Epidermal melanocyte (primary cell): ENCODE measurements at regions not wholly inside any gene's neighbourhood (a gene's known extent, or its start where the extent isn't known, plus 50 kb on each side); places are given as distances from the start of the nearest gene placed in this dataset.
"Not testable (repeated sequence)": the region's sequence is repeated elsewhere in the genome, so short reads cannot be mapped to it uniquely, and the experiment has no call there.

Experiments used
- DNase-seq: peaks from one replicate; pipeline ENCODE4 v3.0.0; 2011; ENCODE audit warnings: low spot score; ENCODE audit not compliant: insufficient read length

DNA sequence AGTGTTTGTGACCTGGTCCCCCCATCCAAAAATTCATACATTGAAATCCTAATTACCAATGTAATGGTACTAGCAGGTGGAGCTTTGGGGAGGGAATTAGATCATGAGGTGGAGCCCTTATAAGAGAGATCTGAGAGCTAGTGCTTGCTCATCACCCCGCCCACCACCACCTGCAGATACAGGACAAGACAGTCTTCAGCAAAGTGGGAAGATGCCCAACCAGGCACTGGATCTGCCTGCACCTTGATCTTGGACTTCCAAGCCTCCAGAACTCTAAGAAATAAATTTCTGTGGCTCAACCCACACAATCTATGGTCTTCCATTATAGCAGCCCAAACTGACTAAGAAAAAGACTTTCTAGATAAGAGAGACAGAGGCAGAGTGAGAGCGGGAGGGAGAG is 343.4 kb downstream of the LRRIQ3 start:
- no peak for DNase-seq

DNA sequence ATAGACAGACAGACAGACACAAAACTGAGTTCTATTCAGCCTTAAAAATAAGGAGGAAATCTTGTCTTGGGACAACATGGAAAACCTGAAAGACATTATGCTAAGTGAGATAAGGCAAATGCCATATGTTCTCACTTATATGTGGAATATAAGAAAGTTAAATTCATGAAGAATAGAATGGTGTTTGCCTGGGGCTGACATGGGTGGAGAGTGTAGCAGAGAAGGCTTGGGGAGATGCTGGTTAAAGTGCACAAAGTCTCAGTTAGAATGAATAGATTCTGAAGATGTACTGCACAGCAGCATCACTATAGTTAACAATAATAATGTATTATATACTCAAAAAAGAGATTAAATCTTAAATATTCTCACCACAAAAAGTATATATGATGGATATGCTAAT is 355.5 kb downstream of the LRRIQ3 start:
- no peak for DNase-seq

DNA sequence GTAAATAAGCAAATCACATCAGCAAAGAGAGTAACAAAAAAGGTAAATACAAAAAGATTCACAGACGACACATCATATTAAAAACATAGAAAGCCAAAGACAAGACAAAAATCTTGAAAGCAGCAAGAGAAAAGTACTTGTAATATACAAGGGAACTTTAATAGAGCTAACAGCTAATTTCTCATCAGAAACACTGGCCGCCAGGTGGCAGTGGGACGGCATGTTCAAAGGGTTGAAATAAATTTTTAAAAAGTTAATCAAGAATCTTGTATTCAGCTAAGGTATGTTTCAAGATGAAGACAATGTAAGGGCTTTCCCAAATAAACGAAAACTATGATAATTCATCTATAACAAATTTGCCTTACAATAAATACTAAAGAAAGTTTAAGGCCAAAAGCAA is 358.1 kb downstream of the LRRIQ3 start:
- DNase-seq, result no peak

DNA sequence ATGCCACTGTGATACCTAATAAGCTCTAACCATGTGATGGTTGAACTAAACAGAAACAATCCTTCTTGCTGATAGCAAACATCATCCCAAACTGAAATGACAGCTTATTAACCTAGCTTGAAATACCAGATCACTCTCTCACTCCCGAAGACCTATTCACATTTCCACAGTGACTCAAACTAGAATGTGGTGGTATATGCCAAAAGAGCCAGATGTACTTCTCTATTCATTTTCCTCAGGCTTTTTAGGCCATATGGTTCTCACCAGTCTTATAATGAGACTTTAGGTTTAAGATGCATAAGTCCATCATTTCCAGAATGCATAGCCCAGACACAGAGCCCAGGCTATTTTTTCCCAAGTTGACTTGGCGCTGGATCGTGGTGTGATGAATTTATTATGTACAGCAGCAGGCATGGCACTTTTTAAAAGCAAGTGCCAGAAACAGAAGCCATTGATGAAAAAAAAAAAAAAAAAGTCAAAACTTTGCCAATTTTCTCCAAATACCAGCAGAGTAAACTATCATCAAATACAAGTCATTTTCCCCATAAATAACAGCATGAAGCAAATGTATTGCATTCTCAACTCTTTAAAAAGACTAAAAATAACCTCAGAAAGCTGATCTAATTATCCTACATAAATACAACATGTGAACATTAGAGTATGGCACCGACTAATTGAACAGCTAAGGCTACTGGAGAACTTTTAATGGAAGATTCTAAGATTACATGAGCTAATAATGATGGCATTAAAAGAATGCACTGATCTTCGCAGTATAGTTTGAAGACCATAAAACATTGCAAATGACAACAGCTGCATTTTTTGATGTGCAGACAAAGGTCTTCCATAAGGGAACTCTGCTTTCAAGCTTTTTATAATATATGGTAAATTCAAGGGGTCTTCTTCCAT is 365.4 kb downstream of the LRRIQ3 start:
- no peak for DNase-seq

DNA sequence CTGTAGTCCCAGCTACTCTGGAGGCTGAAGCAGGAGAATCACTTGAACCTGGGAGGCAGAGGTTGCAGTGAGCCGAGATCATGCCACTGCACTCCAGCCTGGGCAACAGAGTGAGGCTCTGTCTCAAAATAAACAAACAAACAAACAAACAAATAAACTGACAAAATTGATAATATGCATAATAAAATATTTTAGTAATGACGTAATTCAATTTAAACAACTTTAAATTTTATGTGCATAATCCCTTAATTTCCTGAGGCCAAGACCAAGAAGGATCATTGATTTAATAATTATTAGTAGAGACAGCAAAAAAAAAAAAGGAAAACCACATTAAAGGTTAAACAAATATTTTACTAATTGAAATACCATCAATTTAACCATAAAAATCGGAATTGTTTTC is 370.7 kb downstream of the LRRIQ3 start:
- DNase-seq, result not testable (repeated sequence)

DNA sequence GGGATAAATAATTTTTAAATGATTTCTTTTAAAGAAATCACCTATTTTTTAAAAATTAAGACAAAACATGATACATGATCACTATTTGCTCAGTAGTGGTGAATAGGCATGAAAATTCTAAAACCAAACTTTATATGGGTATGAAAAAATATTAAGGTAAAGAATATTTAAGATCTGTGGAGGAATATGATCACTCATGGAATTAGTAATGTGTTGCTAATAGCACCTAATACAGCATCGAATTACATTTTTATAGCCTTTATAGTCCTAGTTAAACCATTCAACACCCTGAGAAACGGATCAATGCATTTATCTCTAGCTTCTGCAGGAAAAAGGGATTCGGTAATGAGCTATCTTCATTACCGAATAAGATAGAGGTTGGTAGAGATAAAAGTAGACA is 373.9 kb downstream of the LRRIQ3 start:
- DNase-seq, result no peak

DNA sequence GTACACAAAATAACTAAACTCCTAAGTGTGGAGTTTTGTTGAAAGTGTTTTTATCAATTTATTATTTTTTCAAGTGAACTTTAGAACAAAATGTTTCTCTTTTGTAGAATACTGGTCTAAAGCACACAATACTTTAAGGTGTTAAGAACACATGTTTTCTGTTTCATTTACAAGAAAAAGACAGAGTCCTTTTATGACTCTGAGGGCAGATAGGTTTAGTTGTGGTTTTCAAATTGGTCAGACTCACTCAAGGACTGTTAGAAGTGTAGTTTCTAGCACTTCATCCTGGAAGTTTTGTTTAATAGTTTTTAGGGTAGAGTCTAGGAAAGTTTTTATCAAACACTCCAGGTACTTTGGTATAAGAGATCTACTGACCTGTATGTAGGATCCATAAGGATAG is 376.5 kb downstream of the LRRIQ3 start:
- no peak for DNase-seq

DNA sequence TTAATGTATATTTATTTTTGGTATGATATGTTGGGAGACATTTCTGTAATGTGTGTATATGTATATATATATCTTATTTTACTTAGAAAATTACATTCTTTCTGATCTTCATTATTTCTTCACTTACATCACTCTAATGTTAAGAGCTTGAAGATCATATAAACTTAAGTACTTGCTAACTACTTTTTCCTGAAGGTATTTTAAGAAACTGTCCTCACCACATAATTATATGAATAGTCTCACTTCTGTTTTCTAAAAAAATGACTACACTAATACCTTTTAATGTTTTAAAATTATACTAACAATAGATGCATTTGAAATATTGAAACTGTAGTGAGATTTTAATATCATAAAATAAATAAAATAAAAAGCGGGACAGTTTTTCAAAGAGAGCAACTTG is 377.1 kb downstream of the LRRIQ3 start:
- no peak for DNase-seq

DNA sequence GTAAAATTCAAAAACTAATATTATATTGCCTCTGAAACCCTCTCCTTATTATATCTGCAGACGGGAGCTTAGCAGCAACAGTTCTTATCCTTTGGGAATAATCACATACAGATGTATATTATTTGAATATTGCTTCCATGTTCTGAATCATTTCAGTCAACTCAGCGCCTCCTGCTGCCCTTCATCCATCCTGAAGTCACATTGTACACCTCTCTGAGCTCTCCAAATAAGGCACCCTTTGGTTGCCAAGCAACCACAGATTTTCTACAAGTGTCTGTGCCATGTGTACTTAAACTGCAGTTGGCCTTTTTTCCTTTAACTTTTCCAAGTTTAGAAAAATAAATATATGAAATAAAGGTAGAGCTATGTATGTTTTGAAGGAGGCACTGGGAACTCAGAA is 384.3 kb downstream of the LRRIQ3 start:
- no peak for DNase-seq

DNA sequence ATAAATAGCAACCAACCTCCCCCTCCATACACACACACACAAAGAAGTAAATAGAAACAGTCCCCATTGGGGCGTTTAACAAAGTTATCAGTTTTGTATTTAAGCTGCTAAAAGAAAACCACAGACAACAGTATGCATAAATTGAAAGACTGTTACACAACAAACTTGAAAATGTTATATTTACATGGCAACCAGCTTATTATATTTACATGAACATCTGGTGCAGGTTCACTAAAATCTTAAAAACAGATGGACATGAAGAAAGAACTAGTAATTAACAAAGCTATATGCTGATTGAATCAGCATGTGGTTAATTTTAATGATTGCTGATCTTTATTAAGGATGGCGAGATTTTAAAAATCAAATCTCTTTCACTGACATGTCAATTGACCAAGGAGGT is 384.7 kb downstream of the LRRIQ3 start:
- DNase-seq, result no peak

DNA sequence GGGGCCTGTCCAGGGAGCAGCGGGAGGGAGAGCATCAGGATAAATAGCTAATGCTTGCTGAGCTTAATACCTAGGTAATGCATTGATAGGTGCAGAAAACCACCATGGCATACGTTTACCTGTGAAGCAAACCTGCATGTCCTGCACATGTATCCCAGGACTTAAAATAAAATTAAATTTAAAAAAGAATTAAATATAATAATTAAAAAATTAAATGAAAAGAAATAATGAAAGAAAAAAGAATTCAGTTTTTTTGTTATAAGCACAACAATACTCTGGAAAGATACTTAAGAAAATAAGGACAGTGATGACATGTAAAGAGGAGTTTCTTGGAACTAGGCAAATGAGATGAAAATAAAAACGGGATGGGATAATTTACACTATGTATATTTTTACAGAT is 386.2 kb downstream of the LRRIQ3 start:
- no peak for DNase-seq

DNA sequence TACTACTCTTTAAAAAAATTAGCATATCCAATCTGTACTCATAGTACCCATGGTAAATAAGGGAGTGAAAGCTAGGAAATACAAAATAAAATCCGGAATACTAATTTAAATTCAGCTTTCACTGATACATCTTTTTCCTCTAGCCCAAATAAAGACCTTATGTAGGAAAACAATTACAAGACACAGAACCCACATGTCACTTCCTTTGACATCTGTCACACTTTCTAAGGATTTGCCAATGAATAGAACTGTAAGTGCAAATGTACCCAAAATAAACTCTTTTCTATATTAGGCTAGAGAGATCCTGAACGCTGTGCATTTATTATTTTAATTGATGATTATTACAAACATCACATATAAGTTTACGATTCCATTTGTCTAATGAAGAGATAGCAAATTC is 393.0 kb downstream of the LRRIQ3 start:
- no peak for DNase-seq

DNA sequence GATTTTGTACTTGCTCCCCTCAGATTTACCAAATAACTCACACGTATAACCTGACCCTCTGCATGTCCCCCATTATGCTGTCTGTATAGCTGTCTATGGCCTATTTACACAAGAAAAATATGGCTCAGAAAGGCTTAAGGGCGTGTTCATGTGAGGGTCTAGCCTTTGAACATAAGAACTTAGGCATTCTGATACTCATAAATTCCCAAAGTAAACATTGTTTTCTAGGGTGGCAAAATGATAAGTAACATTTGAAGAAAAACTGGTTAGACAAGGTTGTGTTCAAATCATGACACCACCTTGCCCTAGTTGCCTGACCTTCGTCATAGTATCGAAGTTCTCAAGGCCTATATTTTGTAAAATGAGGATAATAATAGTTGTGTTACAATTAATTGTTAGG is 394.6 kb downstream of the LRRIQ3 start:
- no peak for DNase-seq

DNA sequence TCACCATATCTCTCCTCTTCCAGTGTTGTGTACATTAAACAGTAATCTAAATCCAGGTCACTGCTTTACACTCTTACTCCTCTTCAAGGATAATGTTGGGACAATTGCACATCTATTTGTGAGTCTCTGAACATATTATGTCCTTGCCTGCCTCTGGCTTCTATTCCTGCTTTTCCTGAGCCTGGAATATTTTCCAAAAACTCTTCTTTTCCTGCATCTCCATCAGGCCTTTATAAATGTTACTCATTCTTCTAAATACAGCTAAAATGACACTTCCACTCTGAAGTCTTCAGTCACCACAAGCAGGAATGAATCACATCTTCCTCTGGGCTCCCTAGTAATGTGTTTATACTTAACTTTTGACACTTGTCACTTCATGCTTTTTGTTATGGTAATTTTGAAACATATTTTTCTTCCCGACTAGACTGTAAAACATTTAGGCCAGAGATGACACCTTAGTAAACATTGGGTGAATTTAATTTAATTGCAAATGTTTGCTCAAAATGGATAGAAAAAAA is 396.0 kb downstream of the LRRIQ3 start:
- no peak for DNase-seq

DNA sequence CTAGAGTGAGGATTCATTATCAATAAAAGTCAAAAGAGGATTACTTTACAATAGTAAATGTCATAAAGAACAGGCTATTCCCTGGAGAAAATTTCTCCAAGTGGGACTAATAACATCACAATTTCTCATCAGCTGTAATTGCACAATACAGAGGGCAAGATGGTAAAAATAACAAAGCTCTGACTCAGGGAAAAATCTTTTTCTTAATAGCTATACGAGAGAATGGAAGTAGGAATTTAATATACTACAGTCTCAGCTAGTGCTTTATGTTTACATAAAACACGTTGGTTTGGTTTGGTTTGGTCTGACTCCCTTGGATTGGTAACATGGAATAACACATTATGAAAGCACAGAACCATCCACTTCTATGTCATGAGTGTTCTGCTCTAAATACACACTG is 397.6 kb downstream of the LRRIQ3 start:
- no peak for DNase-seq

DNA sequence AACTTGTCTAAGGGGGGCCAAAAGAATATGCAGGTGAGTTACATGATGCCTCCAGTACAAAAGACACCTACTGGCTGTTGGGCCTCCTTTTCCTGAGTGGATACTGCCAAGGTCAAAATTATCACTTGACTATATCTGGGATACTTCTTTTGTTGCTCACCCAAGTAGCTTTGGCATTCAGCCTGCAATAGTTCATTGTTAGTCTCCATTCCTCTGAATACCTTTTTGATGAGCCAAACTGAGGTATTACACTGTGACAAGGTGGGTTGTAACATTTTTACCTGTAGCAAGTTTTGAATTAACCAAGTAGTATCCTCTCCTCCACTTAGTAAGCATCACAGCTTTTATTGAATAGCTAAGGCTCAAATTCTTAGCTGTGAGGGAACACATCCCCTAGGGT is 408.0 kb downstream of the LRRIQ3 start:
- DNase-seq, result no peak

DNA sequence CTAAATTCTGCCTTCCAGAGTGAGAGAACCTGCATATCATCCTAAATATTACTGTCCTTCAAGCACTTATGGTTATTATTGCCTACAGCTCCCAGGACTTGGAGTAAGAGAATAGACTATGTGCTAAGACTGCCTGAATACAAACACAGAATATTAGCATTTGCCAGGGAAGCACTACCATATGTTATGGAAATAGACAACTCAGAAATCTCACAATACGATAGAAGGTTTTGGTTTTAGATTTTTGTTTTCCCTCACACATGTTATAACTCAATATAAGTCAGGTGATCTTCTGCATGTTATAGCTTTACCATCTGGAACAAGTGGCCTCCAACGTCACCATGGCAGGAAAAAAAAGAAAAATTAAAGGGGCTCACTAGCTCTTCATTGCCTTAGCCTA is 413.9 kb downstream of the LRRIQ3 start:
- no peak for DNase-seq

DNA sequence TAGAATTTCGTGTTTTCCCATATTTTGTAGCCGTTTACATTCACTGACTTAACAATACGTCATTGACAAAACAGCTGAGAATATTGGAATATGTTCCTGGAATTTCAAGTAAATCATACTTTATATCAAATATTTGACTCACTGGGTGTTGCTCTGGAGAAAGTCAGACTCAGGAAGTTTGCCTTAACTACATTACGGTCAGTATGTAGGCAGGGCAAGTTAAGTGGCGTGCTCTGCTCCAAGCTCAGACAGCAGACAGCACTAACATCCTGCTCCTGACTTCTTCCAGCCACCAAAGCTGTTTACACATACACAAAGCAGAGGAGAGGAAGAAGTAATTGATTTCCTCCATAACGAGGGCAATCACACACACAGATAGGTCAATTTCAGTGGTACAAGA is 414.6 kb downstream of the LRRIQ3 start:
- DNase-seq, result no peak

DNA sequence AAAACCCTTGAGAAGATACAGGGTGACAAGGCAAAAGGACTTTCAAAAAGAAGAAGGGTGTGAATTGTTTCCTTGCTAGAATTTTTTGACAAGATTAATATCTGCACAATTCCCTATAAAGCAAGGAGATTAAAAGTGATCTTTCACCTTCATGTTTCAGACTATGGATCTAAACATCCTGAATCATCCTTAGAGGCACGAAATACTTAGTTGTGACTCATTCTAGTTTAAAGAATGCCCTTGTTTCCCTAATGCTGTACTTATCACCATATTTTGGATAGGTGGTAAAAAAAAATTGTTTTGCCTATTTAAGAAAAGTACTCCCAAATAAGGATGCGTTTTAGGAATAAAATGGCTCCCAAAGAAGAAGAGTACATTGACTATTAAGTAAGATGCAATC is 415.1 kb downstream of the LRRIQ3 start:
- DNase-seq, result no peak

DNA sequence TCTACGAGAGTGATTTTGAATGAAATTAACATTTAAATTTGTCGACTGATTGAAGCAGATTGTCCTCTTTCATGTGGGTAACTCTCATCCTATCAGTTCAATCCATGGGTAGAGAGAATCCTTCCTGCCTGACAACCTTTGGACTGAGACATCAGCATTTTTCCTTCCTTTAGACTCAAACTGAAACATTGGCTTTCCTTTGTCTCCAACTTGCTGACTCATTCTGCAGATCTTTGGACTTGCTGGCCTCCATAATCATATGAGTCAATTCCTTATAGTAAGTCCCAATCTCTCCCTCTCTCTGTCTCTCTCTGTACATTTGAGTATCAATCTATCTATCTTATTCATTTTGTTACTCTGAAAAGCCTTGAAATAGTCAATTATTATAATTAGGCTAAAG is 416.7 kb downstream of the LRRIQ3 start:
- DNase-seq, result no peak

DNA sequence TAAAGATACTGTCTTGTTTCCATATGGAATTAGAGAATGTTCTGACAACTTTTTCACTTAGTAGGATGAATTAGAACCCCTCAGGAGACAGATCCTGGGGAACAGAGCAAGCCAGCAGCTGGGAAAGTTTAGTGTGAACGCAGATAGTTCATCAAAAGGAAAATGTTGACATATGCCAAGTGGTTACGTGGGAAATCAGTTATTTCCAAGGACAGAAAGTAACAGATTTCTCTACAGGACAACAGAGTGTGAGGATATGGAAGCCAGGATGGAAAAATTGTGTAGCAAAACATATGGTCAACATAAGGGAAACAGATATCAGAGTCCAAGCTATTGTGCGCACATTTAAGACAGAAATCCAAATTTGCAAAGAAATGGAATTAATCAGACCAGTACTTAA is 419.5 kb downstream of the LRRIQ3 start:
- DNase-seq, result no peak

DNA sequence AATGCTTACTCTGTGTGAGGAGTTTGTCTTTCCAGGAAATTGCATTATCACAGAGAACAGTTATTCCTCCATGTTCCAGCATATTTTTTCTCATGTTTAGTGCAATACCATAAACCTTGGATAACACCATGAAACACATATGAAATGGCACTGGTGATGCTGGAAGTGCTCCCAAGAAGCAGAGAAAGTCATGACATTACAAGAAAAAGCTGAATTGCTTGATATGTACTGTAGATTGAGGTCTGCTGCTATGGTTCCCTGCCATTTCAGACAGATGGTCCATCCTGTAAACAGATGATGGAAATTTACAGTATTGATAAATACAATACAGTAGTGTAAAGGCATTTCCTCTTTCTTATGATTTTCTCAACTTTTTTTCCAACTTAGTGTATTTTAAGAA is 422.1 kb downstream of the LRRIQ3 start:
- no peak for DNase-seq

DNA sequence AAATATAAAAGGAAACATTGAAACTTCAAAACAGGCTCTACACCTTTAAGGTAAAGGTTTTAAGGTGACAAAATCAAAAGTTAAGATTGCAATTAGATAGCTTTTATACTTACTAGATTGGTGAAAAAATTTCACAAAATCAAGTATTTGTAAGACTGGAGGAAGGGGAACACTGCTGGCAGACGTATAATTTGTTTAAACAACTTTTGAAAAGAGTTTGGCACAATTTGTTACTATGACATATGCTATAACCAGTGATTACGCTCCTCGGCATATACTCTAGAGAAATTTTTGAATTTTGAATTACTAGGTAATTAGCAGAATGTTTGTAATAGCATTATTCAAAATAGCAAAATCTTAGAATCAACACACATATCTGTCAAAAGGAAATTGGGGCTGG is 425.0 kb downstream of the LRRIQ3 start:
- no peak for DNase-seq
